HCT116 (cell line): ENCODE measurements at regions not wholly inside any gene's neighbourhood (a gene's known extent, or its start where the extent isn't known, plus 50 kb on each side); places are given as distances from the start of the nearest gene placed in this dataset.

Experiments
- ATAC-seq: fragments of 200-7000 bp; cut with Tn5 transposase; 2 replicates; pipeline ENCODE4 v1.9.1; 2020; ENCODE audit warnings: mild to moderate bottlenecking, moderate library complexity
- BruUV-seq: library from RNA; stranded (reverse); fragments of 400-500 nt; replicated peaks from 2 replicates; lab custom pipeline; 2021; lab: Mats Ljungman, UMichigan
- CTCF ChIA-PET: fragments of 300-600 bp; sonication (Branson Sonifier 250); formaldehyde crosslinking; loops from one replicate; lab custom pipeline; 2021; ENCODE audit warnings: antibody characterized with exemption; lab: Charles Lee
- POLR2A ChIA-PET: fragments of 300-600, 350-600 bp; sonication (Branson Sonifier 250); formaldehyde crosslinking; loops from one replicate; lab custom pipeline; 2021; ENCODE audit warnings: antibody characterized with exemption; lab: Charles Lee
- RAD21 ChIA-PET, 2 experiments: fragments of 300-600 bp; sonication (Branson Sonifier 250); formaldehyde crosslinking; loops; one replicate each; lab custom pipeline; 2023; ENCODE audit warnings: low total read pairs in 2 of 2; ENCODE audit not compliant: uncharacterized antibody in 2 of 2, unreplicated experiment in 2 of 2, low non-redundant PET in 1 of 2; lab: Charles Lee
- DNase-seq: peaks from one replicate; pipeline ENCODE4 v3.0.0-alpha.2; 2010; ENCODE audit warnings: low read depth, low spot score
- H2AFZ ChIP-seq: fragments of 200-600 bp; shearing (Covaris generic), sonication (generic); 2 replicates; pipeline ENCODE4 v1.6.1; 2017; ENCODE audit warnings: low read depth, mixed run types, mixed read lengths, antibody characterized with exemption, low read length; ENCODE audit not compliant: poor library complexity, severe bottlenecking
- H3K27ac ChIP-seq: 2 replicates; pipeline ENCODE4 v1.5.1; 2012; ENCODE audit warnings: low read depth, low read length
- H3K27me3 ChIP-seq: fragments of 200-600 bp; sonication (generic); 2 replicates; pipeline ENCODE4 v1.6.1; 2016; ENCODE audit warnings: mixed run types, low read length, mixed read lengths; ENCODE audit not compliant: insufficient read depth
- H3K36me3 ChIP-seq, 2 experiments: fragments of 200-500 bp in 1 of 2; fragments of 200-600 bp in 1 of 2; sonication (Bioruptor generic) in 1 of 2; sonication (generic) in 1 of 2; 2 replicates each; pipeline versions ENCODE4 v1.5.1 to v1.6.1; 2014 to 2016; ENCODE audit warnings: low read length in 2 of 2, inconsistent platforms in 1 of 2, mixed read lengths in 1 of 2, mixed run types in 1 of 2; ENCODE audit not compliant: insufficient read depth in 2 of 2, control insufficient read depth in 1 of 2
- H3K4me1 ChIP-seq, 2 experiments: fragments of 200-600 bp in 1 of 2; sonication (generic) in 1 of 2; 2 replicates each; pipeline versions ENCODE4 v1.5.1 to v1.6.1; 2012 to 2017; ENCODE audit warnings: low read length in 2 of 2, inconsistent platforms in 1 of 2, mild to moderate bottlenecking in 1 of 2, mixed read lengths in 1 of 2, mixed run types in 1 of 2, moderate library complexity in 1 of 2; ENCODE audit not compliant: insufficient read depth in 2 of 2, control insufficient read depth in 1 of 2
- H3K4me2 ChIP-seq: fragments of 200-600 bp; sonication (generic); 2 replicates; pipeline ENCODE4 v1.6.1; 2017; ENCODE audit warnings: mixed run types, low read length, mixed read lengths
- H3K4me3 ChIP-seq, 2 experiments: fragments of 200-600 bp in 1 of 2; sonication (generic) in 1 of 2; replicated peaks in 1 of 2; 2 replicates each; pipeline ENCODE4 v1.5.1; 2011 to 2016; ENCODE audit warnings: low read length in 2 of 2, control low read depth in 1 of 2, low read depth in 1 of 2, mild to moderate bottlenecking in 1 of 2, mixed read lengths in 1 of 2, mixed run types in 1 of 2
- H3K79me2 ChIP-seq: fragments of 200-600 bp; sonication (generic); 2 replicates; pipeline ENCODE4 v1.6.1; 2017; ENCODE audit warnings: mild to moderate bottlenecking, mixed run types, low read length, moderate library complexity, mixed read lengths; ENCODE audit not compliant: insufficient read depth
- H3K9ac ChIP-seq: fragments of 200-600 bp; sonication (generic); 2 replicates; pipeline ENCODE4 v1.6.1; 2016; ENCODE audit warnings: low read length, mixed read lengths
- H3K9me2 ChIP-seq: fragments of 200-600 bp; sonication (generic), shearing (Covaris generic); 2 replicates; pipeline ENCODE4 v1.6.1; 2017; ENCODE audit warnings: mixed run types, mild to moderate bottlenecking, moderate library complexity; ENCODE audit not compliant: insufficient read depth
- H3K9me3 ChIP-seq, 2 experiments: fragments of 200-500 bp in 1 of 2; fragments of 200-600 bp in 1 of 2; sonication (Bioruptor generic) in 1 of 2; sonication (generic) in 1 of 2; 2 replicates each; pipeline ENCODE4 v1.6.1; 2014 to 2017; ENCODE audit warnings: low read length in 2 of 2, mixed read lengths in 2 of 2, inconsistent platforms in 1 of 2, low read depth in 1 of 2, mild to moderate bottlenecking in 1 of 2, mixed run types in 1 of 2, moderate library complexity in 1 of 2; ENCODE audit not compliant: control insufficient read depth in 1 of 2, insufficient read depth in 1 of 2
- H4K20me1 ChIP-seq: fragments of 200-600 bp; sonication (generic), shearing (Covaris generic); 2 replicates; pipeline ENCODE4 v1.6.1; 2017; ENCODE audit warnings: mixed run types, mild to moderate bottlenecking, moderate library complexity; ENCODE audit not compliant: insufficient read depth
- CBX3 ChIP-seq: IDR thresholded peaks from 2 replicates; pipeline ENCODE4 v1.6.1; 2012; ENCODE audit warnings: low read depth
- CEBPB ChIP-seq: IDR thresholded peaks from 2 replicates; pipeline ENCODE4 v1.6.1; 2012; ENCODE audit warnings: low read depth
- EGR1 ChIP-seq: IDR thresholded peaks from 2 replicates; pipeline ENCODE4 v1.6.1; 2012; ENCODE audit warnings: low read depth
- ELF1 ChIP-seq: IDR thresholded peaks from 2 replicates; pipeline ENCODE4 v1.6.1; 2012; ENCODE audit warnings: low read depth, borderline replicate concordance
- EZH2 ChIP-seq: fragments of 200-600 bp; sonication (generic); IDR thresholded peaks from 2 replicates; pipeline ENCODE4 v1.6.1; 2017; ENCODE audit warnings: antibody characterized with exemption, mixed run types
- EZH2phosphoT487 ChIP-seq: fragments of 200-600 bp; IDR thresholded peaks from 2 replicates; pipeline ENCODE4 v1.6.1; 2018; ENCODE audit warnings: antibody characterized with exemption, borderline replicate concordance
- FOSL1 ChIP-seq: IDR thresholded peaks from 2 replicates; pipeline ENCODE4 v1.6.1; 2012; ENCODE audit warnings: low read depth
- JUND ChIP-seq: IDR thresholded peaks from 2 replicates; pipeline ENCODE4 v1.6.1; 2012
- POLR2A ChIP-seq: IDR thresholded peaks from 2 replicates; pipeline ENCODE4 v1.7.0; 2011; ENCODE audit warnings: borderline replicate concordance; ENCODE audit not compliant: insufficient read depth, insufficient read length; ENCODE audit errors: extremely low read depth
- RAD21 ChIP-seq: IDR thresholded peaks from 2 replicates; pipeline ENCODE4 v1.6.1; 2012; ENCODE audit warnings: low read depth, mild to moderate bottlenecking
- SIN3A ChIP-seq: IDR thresholded peaks from 2 replicates; pipeline ENCODE4 v1.6.1; 2012; ENCODE audit warnings: low read depth
- SP1 ChIP-seq: IDR thresholded peaks from 2 replicates; pipeline ENCODE4 v1.6.1; 2012; ENCODE audit warnings: low read depth
- YY1 ChIP-seq: IDR thresholded peaks from 2 replicates; pipeline ENCODE4 v1.6.1; 2011; ENCODE audit warnings: low read length, low read depth, moderate library complexity, mild to moderate bottlenecking; ENCODE audit not compliant: insufficient replicate concordance; ENCODE audit errors: extremely low read depth
- ZFX ChIP-seq: fragments of 450-650 bp; IDR thresholded peaks from 2 replicates; pipeline ENCODE4 v1.6.1; 2017
- ZNF274 ChIP-seq: fragments of 200-500 bp; sonication (Bioruptor generic); IDR thresholded peaks from 2 replicates; pipeline ENCODE4 v1.6.1; 2014; ENCODE audit warnings: mild to moderate bottlenecking, low read depth, low read length, inconsistent platforms
- intact Hi-C: fragments of 100-400 bp; cut with micrococcal nuclease; formaldehyde crosslinking; loops from 2 replicates; pipeline ENCODE4 v1.10.0; 2022
- TF ChIP-seq, protein P1 (sequence below), 3 experiments: fragments of 200-600 bp in 1 of 3; sonication (generic) in 1 of 3; IDR thresholded peaks in 2 of 3; conservative IDR thresholded peaks in 1 of 3; 2 replicates each; pipeline ENCODE4 v1.5.1; 2012 to 2017; ENCODE audit warnings: low read depth in 2 of 3, low read length in 2 of 3, antibody characterized with exemption in 1 of 3, borderline replicate concordance in 1 of 3, control low read depth in 1 of 3, mild to moderate bottlenecking in 1 of 3, mixed read lengths in 1 of 3, mixed run types in 1 of 3, moderate library complexity in 1 of 3; ENCODE audit not compliant: insufficient read depth in 1 of 3
- TF ChIP-seq, protein P2 (sequence below): IDR thresholded peaks from 2 replicates; pipeline ENCODE4 v1.6.1; 2012
- TF ChIP-seq, protein P3 (sequence below): IDR thresholded peaks from 2 replicates; pipeline ENCODE4 v1.6.1; 2012; ENCODE audit warnings: low read depth
- TF ChIP-seq, protein P4 (sequence below): IDR thresholded peaks from 2 replicates; pipeline ENCODE4 v1.6.1; 2012

DNA sequence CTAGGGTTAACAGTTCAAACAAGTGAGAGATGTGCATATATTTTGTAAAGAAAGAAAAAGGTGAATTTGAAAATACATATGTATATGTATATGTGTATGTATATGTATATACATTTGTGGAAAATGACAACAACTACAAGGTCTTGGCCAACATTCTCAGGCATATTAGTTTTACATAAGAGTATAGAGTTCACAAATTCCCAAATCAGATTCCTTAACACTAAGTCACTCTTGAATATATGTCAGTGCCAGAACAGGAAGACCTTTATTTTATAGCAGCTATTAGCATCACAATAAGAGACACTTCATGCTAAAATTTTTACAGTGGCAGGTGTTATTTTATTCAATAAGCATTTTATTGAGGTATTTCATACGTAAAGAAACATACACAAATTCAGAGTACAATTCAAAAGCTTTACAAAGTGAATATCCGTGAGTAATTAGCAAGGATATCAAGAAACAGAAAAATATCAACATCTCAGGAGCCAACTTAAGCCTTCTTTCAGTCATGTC, 179.7 kb downstream of the SLC6A15 start:
- peaks cover 5 to 6% of the 10 kb centered on the region in 2 experiments; a peak in 2 of 4 replicates for H3K4me1 ChIP-seq
- TF ChIP-seq ZFX, result no peak
- TF ChIP-seq ZNF274, result no peak
- no peak for TF ChIP-seq FOSL1
- no peak for TF ChIP-seq EZH2phosphoT487
- TF ChIP-seq, protein P1, sequence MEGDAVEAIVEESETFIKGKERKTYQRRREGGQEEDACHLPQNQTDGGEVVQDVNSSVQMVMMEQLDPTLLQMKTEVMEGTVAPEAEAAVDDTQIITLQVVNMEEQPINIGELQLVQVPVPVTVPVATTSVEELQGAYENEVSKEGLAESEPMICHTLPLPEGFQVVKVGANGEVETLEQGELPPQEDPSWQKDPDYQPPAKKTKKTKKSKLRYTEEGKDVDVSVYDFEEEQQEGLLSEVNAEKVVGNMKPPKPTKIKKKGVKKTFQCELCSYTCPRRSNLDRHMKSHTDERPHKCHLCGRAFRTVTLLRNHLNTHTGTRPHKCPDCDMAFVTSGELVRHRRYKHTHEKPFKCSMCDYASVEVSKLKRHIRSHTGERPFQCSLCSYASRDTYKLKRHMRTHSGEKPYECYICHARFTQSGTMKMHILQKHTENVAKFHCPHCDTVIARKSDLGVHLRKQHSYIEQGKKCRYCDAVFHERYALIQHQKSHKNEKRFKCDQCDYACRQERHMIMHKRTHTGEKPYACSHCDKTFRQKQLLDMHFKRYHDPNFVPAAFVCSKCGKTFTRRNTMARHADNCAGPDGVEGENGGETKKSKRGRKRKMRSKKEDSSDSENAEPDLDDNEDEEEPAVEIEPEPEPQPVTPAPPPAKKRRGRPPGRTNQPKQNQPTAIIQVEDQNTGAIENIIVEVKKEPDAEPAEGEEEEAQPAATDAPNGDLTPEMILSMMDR (IDR thresholded peaks at IDR 0.05 in 2 of 3, conservative IDR thresholded peaks at IDR 0.05 in 1 of 3; ENCODE audit: borderline replicate concordance in 1 of 3, insufficient read depth in 1 of 3, low read depth in 2 of 3, low read length in 2 of 3), result no peak
- no peak for TF ChIP-seq CBX3
- TF ChIP-seq SP1, result no peak
- TF ChIP-seq ELF1, result no peak
- TF ChIP-seq CEBPB, result no peak
- TF ChIP-seq, protein P2, sequence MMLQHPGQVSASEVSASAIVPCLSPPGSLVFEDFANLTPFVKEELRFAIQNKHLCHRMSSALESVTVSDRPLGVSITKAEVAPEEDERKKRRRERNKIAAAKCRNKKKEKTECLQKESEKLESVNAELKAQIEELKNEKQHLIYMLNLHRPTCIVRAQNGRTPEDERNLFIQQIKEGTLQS, result no peak
- TF ChIP-seq YY1, result no peak
- no peak for TF ChIP-seq RAD21
- TF ChIP-seq, protein P3, sequence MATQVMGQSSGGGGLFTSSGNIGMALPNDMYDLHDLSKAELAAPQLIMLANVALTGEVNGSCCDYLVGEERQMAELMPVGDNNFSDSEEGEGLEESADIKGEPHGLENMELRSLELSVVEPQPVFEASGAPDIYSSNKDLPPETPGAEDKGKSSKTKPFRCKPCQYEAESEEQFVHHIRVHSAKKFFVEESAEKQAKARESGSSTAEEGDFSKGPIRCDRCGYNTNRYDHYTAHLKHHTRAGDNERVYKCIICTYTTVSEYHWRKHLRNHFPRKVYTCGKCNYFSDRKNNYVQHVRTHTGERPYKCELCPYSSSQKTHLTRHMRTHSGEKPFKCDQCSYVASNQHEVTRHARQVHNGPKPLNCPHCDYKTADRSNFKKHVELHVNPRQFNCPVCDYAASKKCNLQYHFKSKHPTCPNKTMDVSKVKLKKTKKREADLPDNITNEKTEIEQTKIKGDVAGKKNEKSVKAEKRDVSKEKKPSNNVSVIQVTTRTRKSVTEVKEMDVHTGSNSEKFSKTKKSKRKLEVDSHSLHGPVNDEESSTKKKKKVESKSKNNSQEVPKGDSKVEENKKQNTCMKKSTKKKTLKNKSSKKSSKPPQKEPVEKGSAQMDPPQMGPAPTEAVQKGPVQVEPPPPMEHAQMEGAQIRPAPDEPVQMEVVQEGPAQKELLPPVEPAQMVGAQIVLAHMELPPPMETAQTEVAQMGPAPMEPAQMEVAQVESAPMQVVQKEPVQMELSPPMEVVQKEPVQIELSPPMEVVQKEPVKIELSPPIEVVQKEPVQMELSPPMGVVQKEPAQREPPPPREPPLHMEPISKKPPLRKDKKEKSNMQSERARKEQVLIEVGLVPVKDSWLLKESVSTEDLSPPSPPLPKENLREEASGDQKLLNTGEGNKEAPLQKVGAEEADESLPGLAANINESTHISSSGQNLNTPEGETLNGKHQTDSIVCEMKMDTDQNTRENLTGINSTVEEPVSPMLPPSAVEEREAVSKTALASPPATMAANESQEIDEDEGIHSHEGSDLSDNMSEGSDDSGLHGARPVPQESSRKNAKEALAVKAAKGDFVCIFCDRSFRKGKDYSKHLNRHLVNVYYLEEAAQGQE, result no peak
- TF ChIP-seq EZH2, result no peak
- TF ChIP-seq, protein P4, sequence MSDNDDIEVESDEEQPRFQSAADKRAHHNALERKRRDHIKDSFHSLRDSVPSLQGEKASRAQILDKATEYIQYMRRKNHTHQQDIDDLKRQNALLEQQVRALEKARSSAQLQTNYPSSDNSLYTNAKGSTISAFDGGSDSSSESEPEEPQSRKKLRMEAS, result no peak
- TF ChIP-seq JUND, result no peak
- no peak for TF ChIP-seq SIN3A
- TF ChIP-seq EGR1, result no peak
- no peak for TF ChIP-seq POLR2A
- TF ChIP-seq, all 23 proteins: peak for 0
- no peak overlapping the region for H3K4me3 ChIP-seq
- BruUV-seq, result no TSS peak
- POLR2A ChIA-PET, result no interaction called here
- CTCF ChIA-PET, result no interaction called here
- H3K36me3 ChIP-seq, result no peaks in the 10 kb centered on the region
- no peaks in the 10 kb centered on the region for H3K27me3 ChIP-seq
- no peak for ATAC-seq
- H3K27ac ChIP-seq, result no peak overlapping the region
- H3K79me2 ChIP-seq, result no peaks in the 10 kb centered on the region
- H4K20me1 ChIP-seq, result no peaks in the 10 kb centered on the region
- H3K9me3 ChIP-seq, result no peaks in the 10 kb centered on the region
- no peak overlapping the region for H3K9ac ChIP-seq
- DNase-seq, result no peak
- H2AFZ ChIP-seq, result no peak overlapping the region
- RAD21 ChIA-PET, result no interaction called here
- no peak overlapping the region for H3K4me2 ChIP-seq
- intact Hi-C loops, result no loop called here
- H3K9me2 ChIP-seq, result no peaks in the 10 kb centered on the region
